H1 (cell line): ENCODE measurements at regions not wholly inside any gene's neighbourhood (a gene's known extent, or its start where the extent isn't known, plus 50 kb on each side); places are given as distances from the start of the nearest gene placed in this dataset.

Source experiments
- CTCF ChIA-PET: fragments of 300-600 bp; sonication (Branson Sonifier 250); formaldehyde crosslinking; loops from one replicate; lab custom pipeline; 2021; ENCODE audit not compliant: partially characterized antibody; lab: Charles Lee
- POLR2A ChIA-PET: fragments of 300-600 bp; sonication (Branson Sonifier 250); formaldehyde crosslinking; loops from one replicate; lab custom pipeline; 2021; ENCODE audit warnings: inconsistent platforms; ENCODE audit not compliant: partially characterized antibody; lab: Charles Lee
- DNase-seq, 2 experiments: peaks; one replicate each; pipeline versions ENCODE4 v3.0.0 to v3.0.0-alpha.2; 2010 to 2022; ENCODE audit warnings: low spot score in 2 of 2, low read depth in 1 of 2, mixed read lengths in 1 of 2
- FAIRE-seq: peaks from 2 replicates; lab custom pipeline; 2011; peaks lifted over from hg19 to GRCh38; lab: Jason Lieb, UNC
- H2AFZ ChIP-seq: 2 replicates; pipeline ENCODE4 v1.8.1; 2012; ENCODE audit warnings: low read length, inconsistent platforms
- H2AK5ac ChIP-seq: 2 replicates; pipeline ENCODE4 v1.6.1; 2013; ENCODE audit warnings: low read depth, low read length
- H2BK120ac ChIP-seq: replicated peaks from 2 replicates; pipeline ENCODE3; 2013; ENCODE audit warnings: low read depth, low read length, inconsistent platforms
- H2BK12ac ChIP-seq: 2 replicates; pipeline ENCODE4 v1.6.1; 2013; ENCODE audit warnings: low read depth, low read length
- H2BK15ac ChIP-seq: 2 replicates; pipeline ENCODE4 v1.6.1; 2013; ENCODE audit warnings: low read length
- H2BK20ac ChIP-seq: 2 replicates; pipeline ENCODE4 v1.6.1; 2013; ENCODE audit warnings: low read length
- H2BK5ac ChIP-seq: 2 replicates; pipeline ENCODE4 v1.6.1; 2013; ENCODE audit warnings: low read depth, low read length
- H3K14ac ChIP-seq: 2 replicates; pipeline ENCODE4 v1.6.1; 2013; ENCODE audit warnings: inconsistent platforms; ENCODE audit not compliant: insufficient read length
- H3K18ac ChIP-seq: 2 replicates; pipeline ENCODE4 v1.6.1; 2013; ENCODE audit warnings: low read length; ENCODE audit errors: extremely low read depth
- H3K23ac ChIP-seq: 2 replicates; pipeline ENCODE4 v1.6.1; 2013; ENCODE audit warnings: inconsistent platforms; ENCODE audit not compliant: insufficient read length
- H3K23me2 ChIP-seq: 2 replicates; pipeline ENCODE4 v1.6.1; 2013; ENCODE audit warnings: low read depth, low read length
- H3K27ac ChIP-seq: 2 replicates; pipeline ENCODE4 v1.6.1; 2011; ENCODE audit warnings: low read depth, low read length, inconsistent platforms
- H3K27me3 ChIP-seq, 4 experiments: replicated peaks in 1 of 4; 1 replicate in 1 of 4; 2 replicates in 3 of 4; pipeline versions ENCODE4 v1.6.1 to v1.8.1; 2011 to 2013; ENCODE audit warnings: low read length in 3 of 4, mild to moderate bottlenecking in 3 of 4, inconsistent platforms in 2 of 4, mixed read lengths in 2 of 4, moderate library complexity in 1 of 4; ENCODE audit not compliant: control insufficient read depth in 3 of 4, insufficient read depth in 3 of 4; ENCODE audit errors: extremely low read depth in 1 of 4
- H3K36me3 ChIP-seq, 4 experiments: 2 replicates each; pipeline versions ENCODE4 v1.6.1 to v1.8.1; 2011 to 2013; ENCODE audit warnings: mild to moderate bottlenecking in 4 of 4, low read length in 3 of 4, moderate library complexity in 2 of 4, control low read depth in 1 of 4, inconsistent platforms in 1 of 4; ENCODE audit not compliant: insufficient read depth in 4 of 4, control insufficient read depth in 2 of 4
- H3K4ac ChIP-seq: replicated peaks from 2 replicates; pipeline ENCODE3; 2013; ENCODE audit warnings: low read length, low read depth, mixed read lengths, inconsistent platforms; ENCODE audit not compliant: insufficient read length
- H3K4me1 ChIP-seq, 4 experiments: replicated peaks in 1 of 4; 1 replicate in 1 of 4; 2 replicates in 3 of 4; pipeline versions ENCODE4 v1.6.1 to v1.8.1; 2011 to 2013; ENCODE audit warnings: low read length in 3 of 4, inconsistent platforms in 2 of 4, mixed read lengths in 1 of 4; ENCODE audit not compliant: insufficient read depth in 4 of 4, control insufficient read depth in 3 of 4
- H3K4me2 ChIP-seq, 2 experiments: 2 replicates each; pipeline versions ENCODE4 v1.6.1 to v1.8.1; 2011 to 2013; ENCODE audit warnings: low read depth in 2 of 2, low read length in 2 of 2, control low read depth in 1 of 2, inconsistent platforms in 1 of 2, mild to moderate bottlenecking in 1 of 2; ENCODE audit not compliant: insufficient read depth in 1 of 2
- H3K4me3 ChIP-seq, 4 experiments: fragments of 200-600, 300-600 bp in 1 of 4; sonication (generic), shearing (Covaris generic), sonication (Bioruptor Twin) in 1 of 4; 2 replicates each; pipeline versions ENCODE4 v1.5.1 to v1.8.1; 2011 to 2016; ENCODE audit warnings: low read length in 4 of 4, low read depth in 3 of 4, control low read depth in 2 of 4, inconsistent platforms in 2 of 4, mild to moderate bottlenecking in 2 of 4, mixed read lengths in 1 of 4, moderate library complexity in 1 of 4; ENCODE audit not compliant: insufficient read depth in 2 of 4; ENCODE audit errors: extremely low read depth in 1 of 4
- H3K56ac ChIP-seq: replicated peaks from 2 replicates; pipeline ENCODE3; 2013; ENCODE audit warnings: low read depth, mild to moderate bottlenecking, mixed read lengths, low read length, inconsistent platforms; ENCODE audit not compliant: insufficient read length
- H3K79me1 ChIP-seq: 2 replicates; pipeline ENCODE4 v1.6.1; 2013; ENCODE audit warnings: low read depth, low read length, control low read depth
- H3K79me2 ChIP-seq, 2 experiments: 2 replicates each; pipeline versions ENCODE4 v1.6.1 to v1.8.1; 2012 to 2013; ENCODE audit warnings: low read length in 2 of 2, mild to moderate bottlenecking in 2 of 2, inconsistent platforms in 1 of 2; ENCODE audit not compliant: insufficient read depth in 2 of 2, control insufficient read depth in 1 of 2
- H3K9ac ChIP-seq, 4 experiments: replicated peaks in 1 of 4; 1 replicate in 1 of 4; 2 replicates in 3 of 4; pipeline versions ENCODE4 v1.6.1 to v1.8.1; 2011 to 2013; ENCODE audit warnings: low read depth in 3 of 4, low read length in 3 of 4, control low read depth in 2 of 4, mild to moderate bottlenecking in 2 of 4, moderate library complexity in 2 of 4, inconsistent platforms in 1 of 4; ENCODE audit errors: extremely low read depth in 1 of 4
- H3K9me3 ChIP-seq, 2 experiments: 2 replicates each; pipeline versions ENCODE4 v1.6.1 to v1.8.1; 2012 to 2013; ENCODE audit warnings: mild to moderate bottlenecking in 2 of 2, moderate library complexity in 2 of 2, control low read depth in 1 of 2, inconsistent platforms in 1 of 2, low read depth in 1 of 2, low read length in 1 of 2, mixed read lengths in 1 of 2; ENCODE audit not compliant: insufficient read depth in 2 of 2
- H4K20me1 ChIP-seq, 2 experiments: replicated peaks in 1 of 2; 2 replicates each; pipeline versions ENCODE3 to v1.8.1; 2011 to 2013; ENCODE audit warnings: inconsistent platforms in 2 of 2, low read length in 2 of 2, mild to moderate bottlenecking in 1 of 2; ENCODE audit not compliant: insufficient read depth in 2 of 2, control insufficient read depth in 1 of 2
- H4K5ac ChIP-seq: 2 replicates; pipeline ENCODE4 v1.6.1; 2013; ENCODE audit warnings: low read length, low read depth, mixed read lengths, inconsistent platforms; ENCODE audit not compliant: insufficient read length
- H4K8ac ChIP-seq: 2 replicates; pipeline ENCODE4 v1.8.0; 2013; ENCODE audit warnings: mild to moderate bottlenecking, moderate library complexity, low read length, inconsistent platforms; ENCODE audit not compliant: insufficient read depth; ENCODE audit errors: extremely low read depth
- H4K91ac ChIP-seq: replicated peaks from 2 replicates; pipeline ENCODE3; 2013; ENCODE audit warnings: low read length, mixed read lengths, inconsistent platforms; ENCODE audit not compliant: insufficient read length
- CBX5 ChIP-seq: fragments of 300-800, 300-1000 bp; sonication (generic); IDR thresholded peaks from 2 replicates; pipeline ENCODE4 v1.7.1; 2016; ENCODE audit warnings: antibody characterized with exemption, low read length, low read depth
- CHD2 ChIP-seq: IDR thresholded peaks from 2 replicates; pipeline ENCODE4 v1.6.1; 2012; ENCODE audit warnings: low read length, improper control_type of control experiment
- HDAC2 ChIP-seq, 2 experiments: fragments of 300-600 bp in 1 of 2; sonication (generic) in 1 of 2; IDR thresholded peaks; 2 replicates each; pipeline ENCODE4 v1.6.1; 2011 to 2012; ENCODE audit warnings: low read depth in 2 of 2, low read length in 2 of 2, mild to moderate bottlenecking in 2 of 2, moderate library complexity in 2 of 2, borderline replicate concordance in 1 of 2, inconsistent platforms in 1 of 2

DNA sequence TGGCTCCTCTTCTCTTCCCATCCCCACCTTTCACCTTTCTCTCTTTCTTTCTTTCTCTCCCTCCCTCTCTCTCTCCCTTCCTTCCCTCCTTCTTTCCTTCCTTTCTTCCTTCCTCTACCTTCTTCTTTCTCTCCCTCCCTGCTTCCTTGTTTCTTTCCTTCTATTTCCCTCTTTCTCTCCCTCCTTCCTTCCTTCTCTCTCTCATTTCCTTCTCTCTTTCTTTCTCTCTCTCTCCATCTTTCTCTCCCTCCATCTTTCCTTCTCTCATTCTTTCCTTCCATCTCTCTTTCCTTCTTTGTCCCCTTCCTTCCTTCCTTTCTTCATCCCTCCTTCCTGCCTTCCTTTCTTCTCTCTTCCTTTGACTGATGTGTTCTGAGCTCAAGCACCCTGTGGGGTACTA lies 1467.0 kb upstream of the DEFB115 start:
- H4K20me1 ChIP-seq = no peaks in the 10 kb centered on the region
- no peak for DNase-seq
- TF ChIP-seq CHD2 (no peak), HDAC2 (IDR thresholded peaks at IDR 0.05; ENCODE audit: borderline replicate concordance in 1 of 2, low read depth in 2 of 2, low read length in 2 of 2) (no peak), CBX5 (no peak)

More for the DNA sequence above, 1467.0 kb upstream of the DEFB115 start:
- H2AK5ac ChIP-seq = no peak overlapping the region
- H3K4ac ChIP-seq = no peak overlapping the region
- H2BK12ac ChIP-seq = no peak overlapping the region
- no peak overlapping the region for H2AFZ ChIP-seq
- no peak overlapping the region for H3K9ac ChIP-seq
- FAIRE-seq = no peak
- H4K91ac ChIP-seq = no peak overlapping the region
- no peak overlapping the region for H3K4me3 ChIP-seq
- H3K27me3 ChIP-seq = no peaks in the 10 kb centered on the region
- H3K27ac ChIP-seq = no peak overlapping the region
- H3K23me2 ChIP-seq = no peaks in the 10 kb centered on the region
- no peaks in the 10 kb centered on the region for H3K4me1 ChIP-seq
- H2BK15ac ChIP-seq = no peak overlapping the region
- H3K18ac ChIP-seq = no peak overlapping the region
- H3K4me2 ChIP-seq = no peak overlapping the region
- ChIA-PET CTCF (no interaction called here), POLR2A (no interaction called here)
- H3K36me3 ChIP-seq = no peaks in the 10 kb centered on the region
- peaks cover 15 to 58% of the 10 kb centered on the region in 2 experiments; a peak in 3 of 4 replicates for H3K9me3 ChIP-seq
- H2BK5ac ChIP-seq = no peak overlapping the region
- H4K8ac ChIP-seq = no peak overlapping the region
- H3K14ac ChIP-seq = no peak overlapping the region
- no peak overlapping the region for H3K23ac ChIP-seq
- no peak overlapping the region for H3K56ac ChIP-seq
- H4K5ac ChIP-seq = no peak overlapping the region
- no peaks in the 10 kb centered on the region for H3K79me2 ChIP-seq
- H2BK120ac ChIP-seq = no peak overlapping the region
- H2BK20ac ChIP-seq = no peak overlapping the region
- no peaks in the 10 kb centered on the region for H3K79me1 ChIP-seq
